Mesodermal cell (in vitro differentiated cells): ENCODE measurements at regions not wholly inside any gene's neighbourhood (a gene's known extent, or its start where the extent isn't known, plus 50 kb on each side); places are given as distances from the start of the nearest gene placed in this dataset.
"Not testable (repeated sequence)": the region's sequence is repeated elsewhere in the genome, so short reads cannot be mapped to it uniquely, and the experiment has no call there.

Experiments used
- H3K27ac ChIP-seq: 2 replicates; pipeline ENCODE4 v1.7.0; 2013; ENCODE audit warnings: mild to moderate bottlenecking, low read depth, low read length, moderate library complexity; ENCODE audit not compliant: severe bottlenecking
- H3K36me3 ChIP-seq: 2 replicates; pipeline ENCODE4 v1.7.1; 2013; ENCODE audit warnings: mild to moderate bottlenecking, low read length, moderate library complexity; ENCODE audit not compliant: control insufficient read depth, insufficient read depth
- H3K4me1 ChIP-seq: one replicate; pipeline ENCODE4 v1.7.1; 2013; ENCODE audit warnings: mild to moderate bottlenecking, low read length; ENCODE audit not compliant: insufficient read depth, control insufficient read depth, poor library complexity, severe bottlenecking
- H3K4me3 ChIP-seq: 2 replicates; pipeline ENCODE4 v1.7.0; 2013; ENCODE audit warnings: low read length, control low read depth, mild to moderate bottlenecking; ENCODE audit not compliant: insufficient read depth, poor library complexity, severe bottlenecking; ENCODE audit errors: extremely low read depth
- H3K9me3 ChIP-seq: 2 replicates; pipeline ENCODE4 v1.7.1; 2013; ENCODE audit warnings: mild to moderate bottlenecking, low read length, moderate library complexity; ENCODE audit not compliant: control insufficient read depth
- WGBS, 2 experiments: methylation state at CpG; one replicate each; pipeline ENCODE4 v1.1.5; 2013; ENCODE audit warnings: missing lambda C conversion rate in 2 of 2; ENCODE audit not compliant: insufficient coverage in 2 of 2; 5-methylcytosine and 5-hydroxymethylcytosine counted together

GRCh38 chr7:138309186-138309585 lies 150.9 kb upstream of the TRIM24 start:
- WGBS, 2 experiments = no CpG with 5 or more reads among the region's 2 CpGs
- H3K4me3 ChIP-seq = no peak overlapping the region
- H3K36me3 ChIP-seq = no peaks in the 10 kb centered on the region
- H3K9me3 ChIP-seq = peaks cover 4% of the 10 kb centered on the region
- H3K4me1 ChIP-seq = no peaks in the 10 kb centered on the region
- no peak overlapping the region for H3K27ac ChIP-seq

GRCh38 chr7:138313829-138314178 lies 146.3 kb upstream of the TRIM24 start:
- Histone ChIP-seq H3K27ac (no peak overlapping the region), H3K4me1 (no peaks in the 10 kb centered on the region), H3K9me3 (peaks cover 4% of the 10 kb centered on the region), H3K36me3 (no peaks in the 10 kb centered on the region), H3K4me3 (no peak overlapping the region)
- 88 to 95% methylated on average over 2 of the region's 2 CpGs for WGBS, 2 experiments

GRCh38 chr7:138316421-138317043 lies 143.5 kb upstream of the TRIM24 start:
- 100% methylated on average over 1 of the region's 4 CpGs for WGBS, 2 experiments
- H3K27ac ChIP-seq = no peak overlapping the region
- H3K36me3 ChIP-seq = no peaks in the 10 kb centered on the region
- no peaks in the 10 kb centered on the region for H3K9me3 ChIP-seq
- no peak overlapping the region for H3K4me3 ChIP-seq
- no peaks in the 10 kb centered on the region for H3K4me1 ChIP-seq

- Histone ChIP-seq H3K27ac (no peak overlapping the region), H3K4me3 (no peak overlapping the region), H3K4me1 (no peaks in the 10 kb centered on the region), H3K36me3 (no peaks in the 10 kb centered on the region), H3K9me3 (no peaks in the 10 kb centered on the region)
- WGBS, 2 experiments = 80 to 100% methylated on average over 1 of the region's 5 CpGs
Observed at GRCh38 chr7:138317044-138317596, 142.9 kb upstream of the TRIM24 start.

GRCh38 chr7:138324941-138325340 lies 135.1 kb upstream of the TRIM24 start:
- peaks cover 3% of the 10 kb centered on the region for H3K4me1 ChIP-seq
- 90 to 96% methylated on average over 3 to 4 of the region's 6 CpGs for WGBS, 2 experiments
- H3K27ac ChIP-seq = no peak overlapping the region
- H3K36me3 ChIP-seq = no peaks in the 10 kb centered on the region
- H3K4me3 ChIP-seq = no peak overlapping the region
- H3K9me3 ChIP-seq = peaks cover 8% of the 10 kb centered on the region

GRCh38 chr7:138325434-138325833 lies 134.6 kb upstream of the TRIM24 start:
- peaks cover 8% of the 10 kb centered on the region for H3K9me3 ChIP-seq
- 93% methylated on average over 3 of the region's 4 CpGs for WGBS, 2 experiments
- H3K4me3 ChIP-seq = no peak overlapping the region
- peaks cover 3% of the 10 kb centered on the region for H3K4me1 ChIP-seq
- no peak overlapping the region for H3K27ac ChIP-seq
- no peaks in the 10 kb centered on the region for H3K36me3 ChIP-seq

GRCh38 chr7:138328215-138328614 lies 131.8 kb upstream of the TRIM24 start:
- H3K4me3 ChIP-seq = no peak overlapping the region
- WGBS, 2 experiments = 40% methylated on average over 1 of the region's 2 CpGs; no CpG with 5 or more reads in 1 of the 2 experiments
- peaks cover 3% of the 10 kb centered on the region for H3K4me1 ChIP-seq
- H3K27ac ChIP-seq = peak overlapping the region; percentile 41
- H3K36me3 ChIP-seq = no peaks in the 10 kb centered on the region
- peaks cover 24% of the 10 kb centered on the region for H3K9me3 ChIP-seq

GRCh38 chr7:138332850-138333249 lies 127.2 kb upstream of the TRIM24 start:
- WGBS, 2 experiments = 78 to 97% methylated on average over 4 to 5 of the region's 5 CpGs
- not testable (repeated sequence) for H3K4me3 ChIP-seq, H3K36me3 ChIP-seq, H3K4me1 ChIP-seq, H3K27ac ChIP-seq
- H3K9me3 ChIP-seq = peaks cover 23% of the 10 kb centered on the region

GRCh38 chr7:138338361-138338760 lies 121.7 kb upstream of the TRIM24 start:
- Histone ChIP-seq H3K4me3 (no peak overlapping the region), H3K9me3 (peaks cover 32% of the 10 kb centered on the region), H3K27ac (no peak overlapping the region), H3K36me3 (no peaks in the 10 kb centered on the region), H3K4me1 (no peaks in the 10 kb centered on the region)

- not testable (repeated sequence) for H3K27ac ChIP-seq, H3K36me3 ChIP-seq, H3K4me1 ChIP-seq, H3K4me3 ChIP-seq
- H3K9me3 ChIP-seq = peaks cover 32% of the 10 kb centered on the region
- 87 to 90% methylated on average over 4 to 7 of the region's 7 CpGs for WGBS, 2 experiments
Observed at GRCh38 chr7:138339229-138339628, 120.8 kb upstream of the TRIM24 start.

GRCh38 chr7:138342990-138343389 lies 117.1 kb upstream of the TRIM24 start:
- 95 to 100% methylated on average over 2 to 3 of the region's 4 CpGs for WGBS, 2 experiments
- Histone ChIP-seq H3K4me3 (no peak overlapping the region), H3K4me1 (no peaks in the 10 kb centered on the region), H3K27ac (no peak overlapping the region), H3K36me3 (no peaks in the 10 kb centered on the region), H3K9me3 (peaks cover 42% of the 10 kb centered on the region)
